ENCODE measurements at regions not wholly inside any gene's neighbourhood (a gene's known extent, or its start where the extent isn't known, plus 50 kb on each side); places are given as distances from the start of the nearest gene placed in this dataset.
A peak's percentile ranks its signal among the peaks of the same experiment; 100 is the strongest.

DNA sequence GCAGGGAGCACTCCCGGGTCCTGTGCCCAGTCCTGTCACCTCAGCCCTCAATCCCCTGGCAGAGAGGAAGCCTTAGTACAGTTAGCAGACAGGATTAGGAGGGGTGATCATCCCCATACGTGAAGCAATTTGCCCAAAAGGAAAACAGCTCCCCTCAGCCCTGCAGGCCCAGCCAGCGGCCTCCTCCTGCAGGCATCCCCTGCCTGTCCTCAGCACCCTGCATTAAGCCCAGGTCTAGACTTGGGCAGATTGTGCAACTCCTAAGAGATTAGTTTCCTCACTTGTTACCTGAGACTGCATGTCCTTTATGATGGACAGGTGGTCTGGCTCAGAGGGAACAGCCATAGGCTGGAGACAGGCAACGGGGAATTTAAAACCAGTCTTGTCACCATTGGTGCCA is 95.5 kb upstream of the TMEM45B start:
- no peak for DNase-seq
- Histone ChIP-seq H3K27ac (no peak overlapping the region), H3K4me1 (no peaks in the 10 kb centered on the region), H3K27me3 (no peaks in the 10 kb centered on the region), H3K4me3 (no peak overlapping the region), H3K9me3 (no peaks in the 10 kb centered on the region), H3K36me3 (no peaks in the 10 kb centered on the region)
- no peak for ATAC-seq
- TF ChIP-seq, protein P1, sequence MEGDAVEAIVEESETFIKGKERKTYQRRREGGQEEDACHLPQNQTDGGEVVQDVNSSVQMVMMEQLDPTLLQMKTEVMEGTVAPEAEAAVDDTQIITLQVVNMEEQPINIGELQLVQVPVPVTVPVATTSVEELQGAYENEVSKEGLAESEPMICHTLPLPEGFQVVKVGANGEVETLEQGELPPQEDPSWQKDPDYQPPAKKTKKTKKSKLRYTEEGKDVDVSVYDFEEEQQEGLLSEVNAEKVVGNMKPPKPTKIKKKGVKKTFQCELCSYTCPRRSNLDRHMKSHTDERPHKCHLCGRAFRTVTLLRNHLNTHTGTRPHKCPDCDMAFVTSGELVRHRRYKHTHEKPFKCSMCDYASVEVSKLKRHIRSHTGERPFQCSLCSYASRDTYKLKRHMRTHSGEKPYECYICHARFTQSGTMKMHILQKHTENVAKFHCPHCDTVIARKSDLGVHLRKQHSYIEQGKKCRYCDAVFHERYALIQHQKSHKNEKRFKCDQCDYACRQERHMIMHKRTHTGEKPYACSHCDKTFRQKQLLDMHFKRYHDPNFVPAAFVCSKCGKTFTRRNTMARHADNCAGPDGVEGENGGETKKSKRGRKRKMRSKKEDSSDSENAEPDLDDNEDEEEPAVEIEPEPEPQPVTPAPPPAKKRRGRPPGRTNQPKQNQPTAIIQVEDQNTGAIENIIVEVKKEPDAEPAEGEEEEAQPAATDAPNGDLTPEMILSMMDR (IDR thresholded peaks at IDR 0.05) = no peak
- intact Hi-C loops (cut with DNase I) = no loop called here

DNA sequence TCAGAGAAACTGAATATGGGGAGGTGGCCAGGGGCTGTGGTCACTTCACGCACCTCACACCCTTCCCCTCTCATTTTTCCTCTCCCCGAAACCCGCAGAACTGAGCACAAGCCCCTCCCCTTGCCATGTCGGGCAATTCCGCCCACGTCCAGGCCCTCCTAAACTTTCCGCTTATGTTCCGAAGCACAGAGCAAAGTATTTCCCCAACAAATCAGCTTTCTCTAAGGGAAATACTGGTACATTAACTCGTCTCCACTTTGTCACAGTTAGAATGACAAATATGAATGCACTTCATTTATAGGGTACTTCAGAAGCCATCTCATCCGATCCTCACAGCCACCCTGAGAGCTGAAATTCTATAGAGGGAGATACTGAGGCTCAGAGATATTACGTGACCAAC is 94.7 kb upstream of the TMEM45B start:
- TF ChIP-seq, protein P1 (IDR thresholded peaks at IDR 0.05) = no peak
- ATAC-seq = no peak
- no peaks in the 10 kb centered on the region for H3K36me3 ChIP-seq
- H3K9me3 ChIP-seq = no peaks in the 10 kb centered on the region
- no peak overlapping the region for H3K27ac ChIP-seq
- no peak for DNase-seq
- intact Hi-C loops (cut with DNase I) = no loop called here
- H3K4me3 ChIP-seq = no peak overlapping the region
- H3K4me1 ChIP-seq = no peaks in the 10 kb centered on the region
- no peaks in the 10 kb centered on the region for H3K27me3 ChIP-seq

DNA sequence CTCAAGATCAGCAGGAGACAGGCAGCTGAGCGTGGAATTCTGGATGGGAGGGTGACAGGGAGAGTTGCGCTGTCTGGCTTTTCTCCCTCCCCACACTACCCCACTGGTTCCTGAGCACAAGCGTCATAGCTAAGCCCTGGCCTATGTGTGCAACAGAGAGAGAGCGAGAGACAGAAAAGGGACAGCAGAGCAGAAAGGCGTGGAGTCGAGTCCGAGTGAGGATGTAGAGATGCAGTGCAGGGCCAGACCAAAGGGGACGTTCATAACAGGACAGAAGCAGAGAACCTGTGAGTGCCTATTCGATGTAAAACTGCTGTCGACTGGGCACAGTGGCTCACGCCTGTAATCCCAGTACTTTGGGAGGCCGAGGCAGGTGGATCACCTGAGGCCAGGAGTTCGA is 94.0 kb upstream of the TMEM45B start:
- intact Hi-C loops (cut with DNase I) = no loop called here
- Histone ChIP-seq H3K4me3 (no peak overlapping the region), H3K36me3 (no peaks in the 10 kb centered on the region), H3K9me3 (no peaks in the 10 kb centered on the region), H3K27me3 (no peaks in the 10 kb centered on the region), H3K27ac (no peak overlapping the region), H3K4me1 (no peaks in the 10 kb centered on the region)
- ATAC-seq (no peak), DNase-seq (no peak)
- TF ChIP-seq, protein P1 (IDR thresholded peaks at IDR 0.05) = no peak

DNA sequence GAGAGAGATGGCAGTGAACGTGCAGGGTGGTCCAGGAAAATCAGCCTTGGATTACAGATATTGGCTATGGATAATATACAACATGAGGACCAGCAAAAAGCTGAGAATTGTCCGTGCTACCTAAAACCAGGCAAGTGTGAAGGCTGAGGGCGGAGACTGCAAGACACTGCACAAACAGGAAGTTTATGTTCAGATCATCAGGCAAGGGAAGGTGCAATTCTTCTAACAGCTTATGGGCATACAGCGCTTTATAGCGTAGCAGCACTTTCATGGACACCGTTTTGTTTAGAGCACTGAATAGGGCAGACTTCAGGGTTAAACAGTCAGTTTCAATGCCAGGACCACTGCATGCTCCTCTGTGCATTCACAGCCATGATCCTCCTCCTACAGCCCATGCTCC is 93.1 kb upstream of the TMEM45B start:
- TF ChIP-seq, protein P1 (IDR thresholded peaks at IDR 0.05) = no peak
- ATAC-seq (no peak), DNase-seq (no peak)
- Histone ChIP-seq H3K27ac (no peak overlapping the region), H3K4me1 (no peaks in the 10 kb centered on the region), H3K27me3 (no peaks in the 10 kb centered on the region), H3K4me3 (no peak overlapping the region), H3K9me3 (no peaks in the 10 kb centered on the region), H3K36me3 (no peaks in the 10 kb centered on the region)
- intact Hi-C loops (cut with DNase I) = no loop called here

DNA sequence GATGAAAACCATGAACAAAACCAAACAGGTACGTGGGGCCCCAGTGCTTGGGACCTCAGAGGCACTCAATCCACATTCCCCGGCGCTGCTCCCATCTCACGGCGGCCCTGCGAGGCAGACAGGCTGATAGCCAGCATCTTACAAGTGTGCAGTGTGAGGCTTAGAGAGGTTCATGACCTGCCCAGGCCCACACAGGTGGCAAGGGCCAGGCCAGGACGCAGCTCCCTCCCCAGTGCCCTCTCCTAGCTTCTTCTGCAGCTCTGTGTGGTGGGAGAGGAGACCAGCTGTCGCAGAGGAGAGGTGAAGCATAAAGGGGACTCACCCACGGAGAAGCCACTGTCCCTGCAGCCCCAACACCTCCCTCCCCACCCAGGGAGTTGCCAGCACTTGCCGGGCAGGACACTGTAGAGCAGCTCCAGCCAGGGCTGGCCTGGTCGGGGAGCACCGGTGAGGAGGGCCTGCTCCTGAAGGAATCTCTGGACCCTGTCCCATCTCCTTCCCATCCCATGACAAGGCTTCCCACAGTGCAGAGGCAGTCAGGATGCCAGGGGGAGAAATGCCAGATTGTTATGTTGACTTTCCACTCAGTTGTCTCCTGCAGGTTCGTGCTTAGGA is 92.4 kb upstream of the TMEM45B start:
- TF ChIP-seq, protein P1 (IDR thresholded peaks at IDR 0.05) = no peak
- no peaks in the 10 kb centered on the region for H3K4me1 ChIP-seq
- no peaks in the 10 kb centered on the region for H3K27me3 ChIP-seq
- no peaks in the 10 kb centered on the region for H3K36me3 ChIP-seq
- no peak overlapping the region for H3K4me3 ChIP-seq
- DNase-seq (no peak), ATAC-seq (peak; percentile 61)
- H3K9me3 ChIP-seq = no peaks in the 10 kb centered on the region
- intact Hi-C loops (cut with DNase I) = no loop called here
- no peak overlapping the region for H3K27ac ChIP-seq

Data from left lung (tissue), 4 donors.